Endothelial cell of umbilical vein (primary cell): ENCODE measurements at regions not wholly inside any gene's neighbourhood (a gene's known extent, or its start where the extent isn't known, plus 50 kb on each side); places are given as distances from the start of the nearest gene placed in this dataset.

Experiments used
- BruUV-seq: library from RNA; stranded (reverse); fragments of 400-500 nt; replicated peaks from 2 replicates; lab custom pipeline; 2021; lab: Mats Ljungman, UMichigan
- CTCF ChIA-PET: fragments of 300-600, 350-600 bp; sonication (Branson Sonifier 250); formaldehyde crosslinking; loops from one replicate; lab custom pipeline; 2021; ENCODE audit warnings: antibody characterized with exemption, inconsistent platforms; lab: Charles Lee
- POLR2A ChIA-PET: fragments of 300-600, 350-600 bp; sonication (Branson Sonifier 250); formaldehyde crosslinking; loops from one replicate; lab custom pipeline; 2021; ENCODE audit warnings: antibody characterized with exemption, inconsistent platforms; lab: Charles Lee
- DNase-seq: peaks from one replicate; pipeline ENCODE4 v3.0.0-alpha.2; 2011; ENCODE audit warnings: low read depth, low spot score
- FAIRE-seq: peaks from 2 replicates; lab custom pipeline; 2011; peaks lifted over from hg19 to GRCh38; lab: Jason Lieb, UNC
- H2AFZ ChIP-seq: 2 replicates; pipeline ENCODE4 v1.6.0; 2012; ENCODE audit warnings: low read depth, low read length, control low read depth, inconsistent platforms
- H3K27ac ChIP-seq: 2 replicates; pipeline ENCODE4 v1.5.1; 2011; ENCODE audit warnings: low read depth, mild to moderate bottlenecking, control low read depth, low read length, moderate library complexity; ENCODE audit not compliant: insufficient read depth
- H3K27me3 ChIP-seq, 2 experiments: 2 replicates each; pipeline versions ENCODE4 v1.6.0 to v1.6.1; 2011; ENCODE audit warnings: low read length in 2 of 2, mixed read lengths in 1 of 2; ENCODE audit not compliant: control insufficient read depth in 2 of 2, insufficient read depth in 2 of 2
- H3K36me3 ChIP-seq, 2 experiments: 2 replicates in 1 of 2; 3 replicates in 1 of 2; pipeline ENCODE4 v1.5.1; 2011; ENCODE audit warnings: low read length in 2 of 2, mild to moderate bottlenecking in 1 of 2, moderate library complexity in 1 of 2; ENCODE audit not compliant: control insufficient read depth in 2 of 2, insufficient read depth in 2 of 2; ENCODE audit errors: extremely low read depth in 1 of 2
- H3K4me1 ChIP-seq: 3 replicates; pipeline ENCODE4 v1.5.1; 2011; ENCODE audit warnings: mild to moderate bottlenecking, low read length; ENCODE audit not compliant: control insufficient read depth, insufficient read depth; ENCODE audit errors: extremely low read depth
- H3K4me2 ChIP-seq: 2 replicates; pipeline ENCODE4 v1.6.1; 2011; ENCODE audit warnings: low read length, control low read depth, mixed read lengths; ENCODE audit not compliant: insufficient read depth
- H3K4me3 ChIP-seq, 3 experiments: fragments of 200-600 bp in 1 of 3; sonication (generic), shearing (Covaris generic) in 1 of 3; replicated peaks in 1 of 3; 2 replicates each; pipeline ENCODE4 v1.5.1; 2011 to 2016; ENCODE audit warnings: control low read depth in 3 of 3, low read length in 3 of 3, mild to moderate bottlenecking in 2 of 3, inconsistent platforms in 1 of 3, low read depth in 1 of 3, moderate library complexity in 1 of 3; ENCODE audit not compliant: insufficient read depth in 1 of 3
- H3K79me2 ChIP-seq: 2 replicates; pipeline ENCODE4 v1.6.0; 2012; ENCODE audit warnings: low read length, inconsistent platforms; ENCODE audit not compliant: control insufficient read depth, insufficient read depth
- H3K9ac ChIP-seq: replicated peaks from 2 replicates; pipeline ENCODE3; 2011; ENCODE audit warnings: low read length, control low read depth; ENCODE audit not compliant: insufficient read depth; ENCODE audit errors: extremely low read depth
- H3K9me1 ChIP-seq: replicated peaks from 3 replicates; pipeline ENCODE4 v1.6.0; 2011; ENCODE audit warnings: mild to moderate bottlenecking, low read length; ENCODE audit not compliant: control insufficient read depth, insufficient read depth; ENCODE audit errors: extremely low read depth
- H3K9me3 ChIP-seq: replicated peaks from 2 replicates; pipeline ENCODE4 v1.5.1; 2012; ENCODE audit warnings: low read length, inconsistent platforms; ENCODE audit not compliant: control insufficient read depth, insufficient read depth
- H4K20me1 ChIP-seq: replicated peaks from 2 replicates; pipeline ENCODE3; 2011; ENCODE audit warnings: mild to moderate bottlenecking, low read length; ENCODE audit not compliant: control insufficient read depth, insufficient read depth; ENCODE audit errors: extremely low read depth
- CTCF ChIP-seq, 2 donors: IDR thresholded peaks; 1 replicate in 1 of 2; 2 replicates in 1 of 2; pipeline ENCODE4 v1.5.1; 2011; ENCODE audit warnings: low read length in 2 of 2, mild to moderate bottlenecking in 2 of 2, moderate library complexity in 2 of 2, control low read depth in 1 of 2, inconsistent platforms in 1 of 2, low read depth in 1 of 2; ENCODE audit not compliant: insufficient read depth in 1 of 2; ENCODE audit errors: extremely low read depth in 1 of 2
- EZH2 ChIP-seq: IDR thresholded peaks from 2 replicates; pipeline ENCODE4 v1.6.1; 2012; ENCODE audit warnings: borderline replicate concordance, low read depth, mild to moderate bottlenecking, moderate library complexity, low read length, inconsistent platforms; ENCODE audit not compliant: severe bottlenecking
- FOS ChIP-seq: IDR thresholded peaks from 2 replicates; pipeline ENCODE4 v1.6.1; 2011; ENCODE audit warnings: mild to moderate bottlenecking, low read length, moderate library complexity, borderline replicate concordance; ENCODE audit not compliant: insufficient read depth
- GATA2 ChIP-seq: IDR thresholded peaks from 2 replicates; pipeline ENCODE4 v1.7.0; 2011; ENCODE audit warnings: low read depth, mild to moderate bottlenecking, moderate library complexity, mixed read lengths, low read length; ENCODE audit not compliant: insufficient read length, insufficient read depth
- JUN ChIP-seq: IDR thresholded peaks from 2 replicates; pipeline ENCODE4 v1.6.1; 2011; ENCODE audit warnings: borderline replicate concordance, low read depth; ENCODE audit not compliant: insufficient read length, insufficient read depth
- MAX ChIP-seq: IDR thresholded peaks from 2 replicates; pipeline ENCODE4 v1.6.1; 2011; ENCODE audit not compliant: insufficient read depth, insufficient read length
- MYC ChIP-seq: IDR thresholded peaks from one replicate; pipeline ENCODE4 v1.6.1; 2011; ENCODE audit warnings: mild to moderate bottlenecking, low read depth, low read length
- POLR2A ChIP-seq: IDR thresholded peaks from 2 replicates; pipeline ENCODE4 v1.6.1; 2012; ENCODE audit warnings: low read depth, mild to moderate bottlenecking, control low read depth, low read length
- POLR2AphosphoS5 ChIP-seq: IDR thresholded peaks from 2 replicates; pipeline ENCODE4 v1.6.1; 2012; ENCODE audit warnings: low read depth, mild to moderate bottlenecking, control low read depth, low read length, moderate library complexity; ENCODE audit not compliant: insufficient read depth
- dilution Hi-C: fragments of 300-500 bp; cut with MboI; formaldehyde crosslinking; loops from one replicate; pipeline ENCODE4 v1.15.0; 2019; ENCODE audit warnings: low sequenced_read_pairs; ENCODE audit not compliant: extremely low pct_ligation_motif_present
- intact Hi-C: fragments of 100-400 bp; cut with micrococcal nuclease; formaldehyde crosslinking; loops from one replicate; pipeline ENCODE4 v1.10.0; 2022

DNA sequence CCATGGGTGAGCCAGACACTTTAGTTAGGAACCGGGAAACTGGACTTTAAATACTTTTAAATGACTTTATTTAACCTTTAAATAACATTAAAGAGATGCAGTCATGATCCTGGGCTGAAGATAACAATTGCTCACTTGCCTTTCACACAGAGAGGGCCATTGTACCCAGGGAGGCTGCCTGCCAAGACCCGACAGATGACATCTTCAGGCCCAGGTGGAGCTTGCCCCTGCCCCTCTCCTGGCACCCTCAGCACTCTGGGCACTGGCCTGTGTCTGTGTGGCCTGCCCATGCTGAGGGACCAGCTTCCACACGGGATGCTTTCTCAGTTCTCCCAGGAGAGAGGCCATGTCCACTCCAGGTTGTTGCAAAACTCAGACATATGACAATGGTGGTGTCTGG is 216.4 kb upstream of the MYT1L start:
- no TSS peak for BruUV-seq
- H3K4me1 ChIP-seq = no peaks in the 10 kb centered on the region
- no peaks in the 10 kb centered on the region for H3K79me2 ChIP-seq
- POLR2A ChIA-PET = no interaction called here
- no peak overlapping the region for H2AFZ ChIP-seq
- H3K4me3 ChIP-seq = no peak overlapping the region
- dilution Hi-C loops = no loop called here
- CTCF ChIA-PET = no interaction called here
- no peak for DNase-seq
- FAIRE-seq = no peak
- H3K36me3 ChIP-seq = no peaks in the 10 kb centered on the region
- H3K27ac ChIP-seq = no peak overlapping the region
- peaks cover 2% of the 10 kb centered on the region for H3K9me3 ChIP-seq
- no peaks in the 10 kb centered on the region for H4K20me1 ChIP-seq
- H3K27me3 ChIP-seq = no peaks in the 10 kb centered on the region
- no peak overlapping the region for H3K4me2 ChIP-seq
- TF ChIP-seq EZH2 (no peak), MAX (no peak), GATA2 (no peak), MYC (no peak), CTCF (IDR thresholded peaks at IDR 0.05; ENCODE audit: extremely low read depth in 1 of 2, insufficient read depth in 1 of 2, low read depth in 1 of 2, low read length in 2 of 2) (no peak), JUN (no peak), POLR2A (no peak), POLR2AphosphoS5 (no peak), FOS (no peak)
- no peaks in the 10 kb centered on the region for H3K9me1 ChIP-seq
- H3K9ac ChIP-seq = no peak overlapping the region
- intact Hi-C loops = no loop called here
